GM12891 (cell line): ENCODE measurements at regions not wholly inside any gene's neighbourhood (a gene's known extent, or its start where the extent isn't known, plus 50 kb on each side); places are given as distances from the start of the nearest gene placed in this dataset.

Experiments used
- PAX5 ChIP-seq: IDR thresholded peaks from 2 replicates; pipeline ENCODE4 v1.6.1; 2011; ENCODE audit warnings: low read length, moderate library complexity, mild to moderate bottlenecking; ENCODE audit not compliant: insufficient read depth, severe bottlenecking
- POLR2A ChIP-seq: IDR thresholded peaks from 2 replicates; pipeline ENCODE4 v1.6.1; 2011; ENCODE audit warnings: low read depth, low read length, control low read depth
- TAF1 ChIP-seq: IDR thresholded peaks from 2 replicates; pipeline ENCODE4 v1.6.1; 2011; ENCODE audit warnings: low read depth, low read length, control low read depth

- no peak for TF ChIP-seq POLR2A
- no peak for TF ChIP-seq PAX5
- no peak for TF ChIP-seq TAF1
Measured at GRCh38 chr13:20340136-20340758, 108.1 kb upstream of the GJB6 start.
